GM18499 (cell line): ENCODE measurements at regions not wholly inside any gene's neighbourhood (a gene's known extent, or its start where the extent isn't known, plus 50 kb on each side); places are given as distances from the start of the nearest gene placed in this dataset.
"Not testable (repeated sequence)": the region's sequence is repeated elsewhere in the genome, so short reads cannot be mapped to it uniquely, and the experiment has no call there.

Source experiments
- ATAC-seq: cut with Tn5 transposase; IDR thresholded peaks from one replicate; pipeline ENCODE4 v1.9.1; 2021; ENCODE audit warnings: moderate number of reproducible peaks; ENCODE audit not compliant: insufficient read depth, unreplicated experiment

DNA sequence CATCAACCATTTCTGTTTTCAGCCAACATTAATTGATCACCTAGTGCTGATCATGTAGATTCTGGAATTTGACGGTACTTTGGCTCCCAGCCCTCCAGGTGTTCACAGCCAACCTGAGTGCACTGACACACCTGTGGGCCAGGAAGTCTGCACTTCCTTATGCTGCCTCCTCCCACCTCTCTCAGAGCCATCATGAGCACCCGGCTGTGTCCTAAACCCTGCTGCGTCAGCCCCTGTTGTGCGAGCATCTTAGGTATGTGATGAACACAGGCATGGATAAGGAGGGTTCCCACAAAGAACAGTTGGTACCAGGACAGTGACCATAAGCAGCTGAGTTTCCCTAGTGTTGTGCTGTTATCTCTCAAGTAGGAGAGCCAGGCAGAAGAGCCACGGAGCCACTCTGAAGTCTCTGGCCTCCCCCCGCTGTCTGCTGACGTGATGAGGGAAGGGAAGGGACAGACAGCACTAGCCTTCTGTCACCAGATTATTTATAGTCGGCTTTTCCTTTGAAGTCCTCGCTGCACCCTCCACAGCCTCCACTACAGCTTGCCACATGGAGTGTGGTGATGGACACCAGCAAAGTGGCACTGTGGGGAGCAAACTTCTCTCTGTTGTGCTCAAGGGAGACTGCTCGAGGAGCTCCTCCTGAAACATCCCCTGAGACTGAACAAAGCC is 162.8 kb upstream of the ANKFN1 start:
- ATAC-seq, result no peak

- no peak for ATAC-seq
Measured at GRCh38 chr17:55996826-55997225, 156.4 kb upstream of the ANKFN1 start.

DNA sequence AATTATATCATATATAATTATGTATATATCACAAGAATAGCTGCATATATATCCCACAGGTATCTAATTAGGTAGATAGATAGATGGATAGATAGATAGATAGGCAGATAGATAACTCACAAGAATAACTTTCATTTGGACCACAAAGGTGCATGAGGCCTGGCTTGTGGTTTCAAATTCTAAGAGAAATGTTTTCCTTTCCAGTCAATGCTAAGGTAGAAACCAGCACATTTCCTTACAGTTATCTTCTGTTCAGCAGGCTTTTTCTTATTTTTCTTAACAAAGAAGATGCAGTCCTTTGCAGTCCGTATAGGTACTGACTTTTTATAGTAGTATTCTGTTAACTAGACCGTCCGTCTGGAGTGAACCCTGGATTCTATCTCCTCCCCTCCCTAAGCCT is 152.9 kb upstream of the ANKFN1 start:
- no peak for ATAC-seq

DNA sequence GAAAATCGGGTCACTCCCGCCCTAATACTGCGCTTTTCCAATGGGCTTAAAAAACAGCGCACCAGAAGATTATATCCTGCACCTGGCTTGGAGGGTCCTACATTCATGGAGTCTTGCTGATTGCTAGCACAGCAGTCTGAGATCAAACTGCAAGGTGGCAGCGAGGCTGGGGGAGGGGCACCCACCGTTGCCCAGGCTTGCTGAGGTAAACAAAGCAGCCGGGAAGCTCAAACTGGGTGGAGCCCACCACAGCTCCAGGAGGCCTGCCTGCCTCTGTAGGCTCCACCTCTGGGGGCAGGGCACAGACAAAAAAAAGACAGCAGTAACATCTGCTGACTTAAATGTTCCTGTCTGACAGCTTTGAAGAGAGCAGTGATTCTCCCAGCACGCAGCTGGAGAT is 150.6 kb upstream of the ANKFN1 start:
- ATAC-seq, result not testable (repeated sequence)

DNA sequence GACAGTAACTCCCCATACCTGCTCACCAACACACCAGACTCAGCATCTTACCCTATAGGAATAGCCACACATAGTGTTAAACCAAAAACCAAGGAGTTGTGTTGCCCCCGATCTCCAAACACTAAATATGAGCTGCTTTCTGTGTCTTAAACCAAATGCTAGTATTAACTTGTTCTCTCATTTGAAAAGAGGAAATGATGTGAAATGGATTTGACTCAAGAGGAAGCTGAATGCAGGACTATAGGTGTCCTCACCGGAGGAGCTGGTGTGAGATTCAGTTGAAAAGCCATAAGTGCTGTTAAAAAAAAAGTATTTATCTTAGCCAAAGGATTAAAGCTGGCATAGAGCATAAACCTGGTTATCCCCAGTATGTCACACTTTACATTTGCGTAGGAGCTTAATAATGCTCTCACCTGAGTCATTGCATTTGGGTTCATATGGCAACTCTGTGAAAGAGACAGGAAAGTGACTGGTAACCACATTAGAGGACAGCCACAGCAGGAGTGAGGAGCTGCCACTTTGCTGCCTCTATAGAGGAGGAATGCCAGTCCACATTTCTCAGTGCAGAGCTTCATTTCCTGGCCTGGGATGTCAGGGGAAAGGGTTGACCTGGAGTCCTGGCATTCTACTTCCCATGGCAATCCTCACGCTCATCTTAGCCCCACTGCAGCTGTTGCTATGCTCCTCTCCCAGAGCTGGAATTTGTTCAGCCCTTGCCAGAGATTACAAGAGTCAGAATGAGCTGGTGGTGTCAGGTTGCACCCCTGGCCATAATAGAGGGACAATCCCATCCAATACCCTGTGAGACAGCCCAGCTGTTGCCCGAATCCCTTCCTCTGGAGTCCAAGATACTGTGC is 143.3 kb upstream of the ANKFN1 start:
- no peak for ATAC-seq

GRCh38 chr17:56011406-56012131 is 141.7 kb upstream of the ANKFN1 start:
- no peak for ATAC-seq

GRCh38 chr17:56018211-56018610 is 135.1 kb upstream of the ANKFN1 start:
- ATAC-seq, result no peak

DNA sequence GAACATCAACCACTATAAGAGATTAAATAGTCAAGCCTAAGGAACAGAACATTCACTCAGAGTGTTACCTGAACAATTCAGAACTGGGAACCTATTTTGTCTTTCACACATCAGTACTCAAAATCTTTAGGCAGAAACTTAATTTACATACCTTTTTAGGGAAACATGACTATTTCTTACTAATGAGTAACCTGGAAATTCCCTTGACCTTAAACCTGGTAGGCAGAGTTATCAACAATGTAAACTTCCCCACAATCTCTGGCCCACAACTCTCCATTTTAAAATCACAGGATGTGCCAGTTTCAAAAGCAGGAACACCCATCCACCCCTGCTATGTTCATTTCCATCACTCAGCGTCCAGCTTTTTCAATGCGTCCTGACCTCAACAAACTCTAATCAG is 132.9 kb upstream of the ANKFN1 start:
- ATAC-seq, result no peak

GRCh38 chr17:56021681-56022190 is 131.5 kb upstream of the ANKFN1 start:
- no peak for ATAC-seq

- ATAC-seq, result no peak
Measured at GRCh38 chr17:56023851-56024250, 129.4 kb upstream of the ANKFN1 start.

GRCh38 chr17:56026915-56027314 is 126.4 kb upstream of the ANKFN1 start:
- no peak for ATAC-seq

DNA sequence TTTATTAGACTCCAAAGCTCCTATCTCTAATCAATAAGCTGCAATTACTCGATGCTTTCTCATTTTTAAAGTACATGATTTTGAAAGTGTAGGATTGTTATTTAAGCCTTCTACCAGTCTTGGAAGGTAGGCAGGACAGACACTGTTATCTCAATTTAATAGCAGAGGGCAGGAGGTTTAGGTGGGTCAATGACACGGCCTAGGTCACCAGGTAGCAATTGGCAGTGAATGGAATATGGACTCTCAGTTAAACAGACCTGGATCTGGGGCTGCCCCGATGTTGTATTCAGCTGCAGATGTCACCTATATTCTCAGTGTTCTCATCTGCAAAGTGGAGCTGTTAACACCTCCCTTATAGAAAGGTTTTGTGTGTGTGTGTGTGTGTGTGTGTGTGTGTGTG is 124.4 kb upstream of the ANKFN1 start:
- ATAC-seq, result no peak

GRCh38 chr17:56030009-56030624 is 123.2 kb upstream of the ANKFN1 start:
- no peak for ATAC-seq

- no peak for ATAC-seq
Measured at GRCh38 chr17:56031636-56032035, 121.6 kb upstream of the ANKFN1 start.

- no peak for ATAC-seq
Measured at GRCh38 chr17:56034197-56034635, 119.1 kb upstream of the ANKFN1 start.

DNA sequence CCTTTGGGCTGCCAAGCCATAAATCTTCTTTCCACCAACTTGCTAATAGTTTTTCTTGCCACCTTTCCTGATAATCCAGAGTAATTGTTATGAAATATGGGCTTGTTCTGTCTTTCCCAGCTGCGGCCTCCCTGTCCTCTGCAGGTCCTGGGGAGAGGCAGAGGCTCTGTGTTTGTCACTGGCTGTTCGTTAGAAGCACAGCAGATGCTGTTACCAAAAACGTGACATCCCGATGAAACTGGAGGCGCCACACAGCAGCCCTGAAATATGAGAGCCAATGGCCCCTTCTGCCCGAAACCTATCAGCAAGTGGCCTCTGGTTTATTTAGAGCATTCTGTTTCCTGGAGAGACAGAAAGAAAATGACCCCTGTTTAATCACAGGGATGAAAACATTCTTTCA is 115.1 kb upstream of the ANKFN1 start:
- ATAC-seq, result no peak

DNA sequence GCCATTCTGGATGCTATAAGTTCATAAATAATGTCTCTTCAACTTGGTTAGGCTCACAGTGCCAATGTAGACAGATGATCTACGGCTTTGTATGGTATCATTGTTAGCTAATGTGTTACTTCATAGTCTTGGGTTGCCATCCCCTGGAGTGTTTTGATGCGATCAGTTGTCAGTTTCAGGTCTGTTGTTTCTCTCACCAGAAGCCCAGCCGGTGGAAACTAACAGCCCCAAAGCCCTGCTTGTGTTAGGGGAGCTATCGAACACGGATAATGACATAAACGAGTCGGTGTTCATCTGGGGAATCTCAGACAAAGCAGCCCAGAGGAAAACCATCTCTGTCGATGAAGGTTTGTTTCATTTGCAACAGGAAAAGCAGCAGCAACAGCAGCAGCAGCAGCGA is 107.4 kb upstream of the ANKFN1 start:
- ATAC-seq, result no peak

GRCh38 chr17:56047331-56047730 is 105.9 kb upstream of the ANKFN1 start:
- ATAC-seq, result no peak

GRCh38 chr17:56057869-56058268 is 95.4 kb upstream of the ANKFN1 start:
- no peak for ATAC-seq

DNA sequence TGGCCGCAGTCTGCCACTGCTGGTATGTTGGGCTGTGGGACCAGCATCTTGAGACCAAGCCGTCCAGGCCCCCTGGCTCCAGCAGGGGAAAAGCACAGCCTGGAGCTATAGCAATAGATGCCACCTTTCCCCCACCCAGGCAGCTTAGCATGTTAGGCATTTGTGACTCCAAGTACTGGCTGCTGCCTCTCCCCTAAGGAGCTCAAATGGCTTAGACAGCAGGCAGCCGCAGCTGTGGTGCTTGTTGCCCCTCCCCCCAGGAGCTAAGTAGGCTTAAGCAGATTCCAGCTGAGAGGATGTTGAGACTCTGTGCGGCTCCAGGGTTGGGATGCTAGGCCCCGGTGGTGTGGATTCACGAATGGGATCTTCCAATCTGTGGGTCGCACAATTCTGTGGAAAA is 88.8 kb upstream of the ANKFN1 start:
- ATAC-seq, result no peak
